Body of pancreas (tissue), 4 donors: ENCODE measurements at regions not wholly inside any gene's neighbourhood (a gene's known extent, or its start where the extent isn't known, plus 50 kb on each side); places are given as distances from the start of the nearest gene placed in this dataset.

Experiments
- ATAC-seq: fragments of 150-250 bp; one replicate; pipeline ENCODE4 v1.9.1; 2016
- DNase-seq, 4 donors: peaks; one replicate each; pipeline ENCODE4 v3.0.0-alpha.2; 2019
- H3K27ac ChIP-seq, 4 donors: fragments of 200-600 bp; sonication (generic); 1 replicate in 3 of 4; 2 replicates in 1 of 4; pipeline versions ENCODE4 v1.5.1 to v1.6.1; 2016 to 2019; ENCODE audit warnings: mild to moderate bottlenecking in 1 of 4, mixed read lengths in 1 of 4, moderate library complexity in 1 of 4
- H3K27me3 ChIP-seq, 2 donors: fragments of 200-600 bp; sonication (generic); one replicate each; pipeline ENCODE4 v1.6.0; 2016; ENCODE audit warnings: mild to moderate bottlenecking in 1 of 2
- H3K36me3 ChIP-seq, 2 donors: fragments of 200-600 bp; sonication (generic); replicated peaks in 1 of 2; 2 replicates each; pipeline ENCODE4 v1.5.1; 2016; ENCODE audit warnings: low read depth in 2 of 2; ENCODE audit not compliant: insufficient read depth in 1 of 2
- H3K4me1 ChIP-seq: fragments of 200-600 bp; sonication (generic); one replicate; pipeline ENCODE4 v1.6.0; 2016
- H3K4me3 ChIP-seq, 2 donors: fragments of 200-600 bp; sonication (generic); 1 replicate in 1 of 2; 2 replicates in 1 of 2; pipeline ENCODE4 v1.5.1; 2016 to 2019
- H3K9me3 ChIP-seq, 3 donors: fragments of 200-600 bp; sonication (generic); 1 replicate in 2 of 3; 2 replicates in 1 of 3; pipeline ENCODE4 v1.5.1; 2016
- CTCF ChIP-seq, 7 experiments: fragments of 450-650 bp in 4 of 7; fragments of 200-600 bp in 3 of 7; sonication (generic) in 3 of 7; IDR thresholded peaks; one replicate each; pipeline ENCODE4 v1.5.1; 2016 to 2019; ENCODE audit warnings: antibody characterized with exemption in 7 of 7
- POLR2A ChIP-seq, 3 donors: fragments of 450-650 bp; IDR thresholded peaks; one replicate each; pipeline ENCODE4 v1.6.1; 2016; ENCODE audit warnings: antibody characterized with exemption in 3 of 3, mild to moderate bottlenecking in 2 of 3
- WGBS, 2 donors: methylation state at CpG; one replicate each; pipeline ENCODE4 v1.1.5; 2017; 5-methylcytosine and 5-hydroxymethylcytosine counted together
- intact Hi-C: fragments of 100-400 bp; cut with DNase I; formaldehyde crosslinking; loops from one replicate; pipeline ENCODE4 v1.15.1; 2023

- H3K36me3 ChIP-seq = no peaks in the 10 kb centered on the region
- no peaks in the 10 kb centered on the region for H3K9me3 ChIP-seq
- DNase-seq (no peak), ATAC-seq (no peak)
- TF ChIP-seq POLR2A (IDR thresholded peaks at IDR 0.05) = no peak
- TF ChIP-seq CTCF (IDR thresholded peaks at IDR 0.05) = no peak
- 65 to 69% methylated on average over 3 of the region's 3 CpGs for WGBS, 2 donors
- H3K27me3 ChIP-seq = no peaks in the 10 kb centered on the region
- H3K27ac ChIP-seq = no peak overlapping the region
- intact Hi-C loops = no loop called here
- H3K4me3 ChIP-seq = no peak overlapping the region
- no peaks in the 10 kb centered on the region for H3K4me1 ChIP-seq
These were observed 169.7 kb upstream of the OTX2 start for GRCh38 chr14:56979936-56980335.

- ATAC-seq = no peak
- TF ChIP-seq CTCF (IDR thresholded peaks at IDR 0.05) = no peak
- TF ChIP-seq POLR2A (IDR thresholded peaks at IDR 0.05) = no peak
- Histone ChIP-seq H3K36me3 (no peaks in the 10 kb centered on the region), H3K27ac (no peak overlapping the region), H3K9me3 (no peaks in the 10 kb centered on the region), H3K4me1 (no peaks in the 10 kb centered on the region), H3K4me3 (no peak overlapping the region), H3K27me3 (no peaks in the 10 kb centered on the region)
- 91 to 94% methylated on average over 2 of the region's 2 CpGs for WGBS, 2 donors
- DNase-seq = no peak
- intact Hi-C loops = no loop called here
These were observed 165.9 kb upstream of the OTX2 start for GRCh38 chr14:56976211-56976610.

GRCh38 chr14:56975521-56975920 is 165.2 kb upstream of the OTX2 start:
- no peak for DNase-seq
- intact Hi-C loops = no loop called here
- TF ChIP-seq CTCF (IDR thresholded peaks at IDR 0.05) (no peak), POLR2A (IDR thresholded peaks at IDR 0.05) (no peak)
- Histone ChIP-seq H3K36me3 (no peaks in the 10 kb centered on the region), H3K4me3 (no peak overlapping the region), H3K9me3 (no peaks in the 10 kb centered on the region), H3K4me1 (no peaks in the 10 kb centered on the region), H3K27me3 (no peaks in the 10 kb centered on the region), H3K27ac (no peak overlapping the region)
- WGBS, 2 donors = 86 to 94% methylated on average over 4 of the region's 4 CpGs
- no peak for ATAC-seq

GRCh38 chr14:56972948-56973347 is 162.7 kb upstream of the OTX2 start:
- no peaks in the 10 kb centered on the region for H3K27me3 ChIP-seq
- TF ChIP-seq POLR2A (IDR thresholded peaks at IDR 0.05) (no peak), CTCF (IDR thresholded peaks at IDR 0.05) (no peak)
- H3K9me3 ChIP-seq = no peaks in the 10 kb centered on the region
- intact Hi-C loops = no loop called here
- H3K4me1 ChIP-seq = no peaks in the 10 kb centered on the region
- ATAC-seq = no peak
- H3K36me3 ChIP-seq = no peaks in the 10 kb centered on the region
- no peak for DNase-seq
- H3K4me3 ChIP-seq = no peak overlapping the region
- no peak overlapping the region for H3K27ac ChIP-seq

GRCh38 chr14:56964895-56965294 is 154.6 kb upstream of the OTX2 start:
- H3K36me3 ChIP-seq = no peaks in the 10 kb centered on the region
- DNase-seq (no peak), ATAC-seq (no peak)
- intact Hi-C loops = no loop called here
- H3K4me1 ChIP-seq = no peaks in the 10 kb centered on the region
- no peaks in the 10 kb centered on the region for H3K9me3 ChIP-seq
- H3K4me3 ChIP-seq = no peak overlapping the region
- 53 to 66% methylated on average over 5 of the region's 5 CpGs for WGBS, 2 donors
- H3K27me3 ChIP-seq = no peaks in the 10 kb centered on the region
- TF ChIP-seq POLR2A (IDR thresholded peaks at IDR 0.05) (no peak), CTCF (IDR thresholded peaks at IDR 0.05) (no peak)
- no peak overlapping the region for H3K27ac ChIP-seq
